H1 (cell line): ENCODE measurements at regions not wholly inside any gene's neighbourhood (a gene's known extent, or its start where the extent isn't known, plus 50 kb on each side); places are given as distances from the start of the nearest gene placed in this dataset.

Source experiments
- CTCF ChIA-PET: fragments of 300-600 bp; sonication (Branson Sonifier 250); formaldehyde crosslinking; loops from one replicate; lab custom pipeline; 2021; ENCODE audit not compliant: partially characterized antibody; lab: Charles Lee
- POLR2A ChIA-PET: fragments of 300-600 bp; sonication (Branson Sonifier 250); formaldehyde crosslinking; loops from one replicate; lab custom pipeline; 2021; ENCODE audit warnings: inconsistent platforms; ENCODE audit not compliant: partially characterized antibody; lab: Charles Lee
- DNase-seq, 2 experiments: peaks; one replicate each; pipeline versions ENCODE4 v3.0.0 to v3.0.0-alpha.2; 2010 to 2022; ENCODE audit warnings: low spot score in 2 of 2, low read depth in 1 of 2, mixed read lengths in 1 of 2
- FAIRE-seq: peaks from 2 replicates; lab custom pipeline; 2011; peaks lifted over from hg19 to GRCh38; lab: Jason Lieb, UNC
- H2AFZ ChIP-seq: 2 replicates; pipeline ENCODE4 v1.8.1; 2012; ENCODE audit warnings: low read length, inconsistent platforms
- H2AK5ac ChIP-seq: 2 replicates; pipeline ENCODE4 v1.6.1; 2013; ENCODE audit warnings: low read depth, low read length
- H2BK120ac ChIP-seq: replicated peaks from 2 replicates; pipeline ENCODE3; 2013; ENCODE audit warnings: low read depth, low read length, inconsistent platforms
- H2BK12ac ChIP-seq: 2 replicates; pipeline ENCODE4 v1.6.1; 2013; ENCODE audit warnings: low read depth, low read length
- H2BK15ac ChIP-seq: 2 replicates; pipeline ENCODE4 v1.6.1; 2013; ENCODE audit warnings: low read length
- H2BK20ac ChIP-seq: 2 replicates; pipeline ENCODE4 v1.6.1; 2013; ENCODE audit warnings: low read length
- H2BK5ac ChIP-seq: 2 replicates; pipeline ENCODE4 v1.6.1; 2013; ENCODE audit warnings: low read depth, low read length
- H3K14ac ChIP-seq: 2 replicates; pipeline ENCODE4 v1.6.1; 2013; ENCODE audit warnings: inconsistent platforms; ENCODE audit not compliant: insufficient read length
- H3K18ac ChIP-seq: 2 replicates; pipeline ENCODE4 v1.6.1; 2013; ENCODE audit warnings: low read length; ENCODE audit errors: extremely low read depth
- H3K23ac ChIP-seq: 2 replicates; pipeline ENCODE4 v1.6.1; 2013; ENCODE audit warnings: inconsistent platforms; ENCODE audit not compliant: insufficient read length
- H3K23me2 ChIP-seq: 2 replicates; pipeline ENCODE4 v1.6.1; 2013; ENCODE audit warnings: low read depth, low read length
- H3K27ac ChIP-seq: 2 replicates; pipeline ENCODE4 v1.6.1; 2011; ENCODE audit warnings: low read depth, low read length, inconsistent platforms
- H3K27me3 ChIP-seq, 4 experiments: replicated peaks in 1 of 4; 1 replicate in 1 of 4; 2 replicates in 3 of 4; pipeline versions ENCODE4 v1.6.1 to v1.8.1; 2011 to 2013; ENCODE audit warnings: low read length in 3 of 4, mild to moderate bottlenecking in 3 of 4, inconsistent platforms in 2 of 4, mixed read lengths in 2 of 4, moderate library complexity in 1 of 4; ENCODE audit not compliant: control insufficient read depth in 3 of 4, insufficient read depth in 3 of 4; ENCODE audit errors: extremely low read depth in 1 of 4
- H3K36me3 ChIP-seq, 4 experiments: 2 replicates each; pipeline versions ENCODE4 v1.6.1 to v1.8.1; 2011 to 2013; ENCODE audit warnings: mild to moderate bottlenecking in 4 of 4, low read length in 3 of 4, moderate library complexity in 2 of 4, control low read depth in 1 of 4, inconsistent platforms in 1 of 4; ENCODE audit not compliant: insufficient read depth in 4 of 4, control insufficient read depth in 2 of 4
- H3K4ac ChIP-seq: replicated peaks from 2 replicates; pipeline ENCODE3; 2013; ENCODE audit warnings: low read length, low read depth, mixed read lengths, inconsistent platforms; ENCODE audit not compliant: insufficient read length
- H3K4me1 ChIP-seq, 4 experiments: replicated peaks in 1 of 4; 1 replicate in 1 of 4; 2 replicates in 3 of 4; pipeline versions ENCODE4 v1.6.1 to v1.8.1; 2011 to 2013; ENCODE audit warnings: low read length in 3 of 4, inconsistent platforms in 2 of 4, mixed read lengths in 1 of 4; ENCODE audit not compliant: insufficient read depth in 4 of 4, control insufficient read depth in 3 of 4
- H3K4me2 ChIP-seq, 2 experiments: 2 replicates each; pipeline versions ENCODE4 v1.6.1 to v1.8.1; 2011 to 2013; ENCODE audit warnings: low read depth in 2 of 2, low read length in 2 of 2, control low read depth in 1 of 2, inconsistent platforms in 1 of 2, mild to moderate bottlenecking in 1 of 2; ENCODE audit not compliant: insufficient read depth in 1 of 2
- H3K4me3 ChIP-seq, 4 experiments: fragments of 200-600, 300-600 bp in 1 of 4; sonication (generic), shearing (Covaris generic), sonication (Bioruptor Twin) in 1 of 4; 2 replicates each; pipeline versions ENCODE4 v1.5.1 to v1.8.1; 2011 to 2016; ENCODE audit warnings: low read length in 4 of 4, low read depth in 3 of 4, control low read depth in 2 of 4, inconsistent platforms in 2 of 4, mild to moderate bottlenecking in 2 of 4, mixed read lengths in 1 of 4, moderate library complexity in 1 of 4; ENCODE audit not compliant: insufficient read depth in 2 of 4; ENCODE audit errors: extremely low read depth in 1 of 4
- H3K56ac ChIP-seq: replicated peaks from 2 replicates; pipeline ENCODE3; 2013; ENCODE audit warnings: low read depth, mild to moderate bottlenecking, mixed read lengths, low read length, inconsistent platforms; ENCODE audit not compliant: insufficient read length
- H3K79me1 ChIP-seq: 2 replicates; pipeline ENCODE4 v1.6.1; 2013; ENCODE audit warnings: low read depth, low read length, control low read depth
- H3K79me2 ChIP-seq, 2 experiments: 2 replicates each; pipeline versions ENCODE4 v1.6.1 to v1.8.1; 2012 to 2013; ENCODE audit warnings: low read length in 2 of 2, mild to moderate bottlenecking in 2 of 2, inconsistent platforms in 1 of 2; ENCODE audit not compliant: insufficient read depth in 2 of 2, control insufficient read depth in 1 of 2
- H3K9ac ChIP-seq, 4 experiments: replicated peaks in 1 of 4; 1 replicate in 1 of 4; 2 replicates in 3 of 4; pipeline versions ENCODE4 v1.6.1 to v1.8.1; 2011 to 2013; ENCODE audit warnings: low read depth in 3 of 4, low read length in 3 of 4, control low read depth in 2 of 4, mild to moderate bottlenecking in 2 of 4, moderate library complexity in 2 of 4, inconsistent platforms in 1 of 4; ENCODE audit errors: extremely low read depth in 1 of 4
- H3K9me3 ChIP-seq, 2 experiments: 2 replicates each; pipeline versions ENCODE4 v1.6.1 to v1.8.1; 2012 to 2013; ENCODE audit warnings: mild to moderate bottlenecking in 2 of 2, moderate library complexity in 2 of 2, control low read depth in 1 of 2, inconsistent platforms in 1 of 2, low read depth in 1 of 2, low read length in 1 of 2, mixed read lengths in 1 of 2; ENCODE audit not compliant: insufficient read depth in 2 of 2
- H4K20me1 ChIP-seq, 2 experiments: replicated peaks in 1 of 2; 2 replicates each; pipeline versions ENCODE3 to v1.8.1; 2011 to 2013; ENCODE audit warnings: inconsistent platforms in 2 of 2, low read length in 2 of 2, mild to moderate bottlenecking in 1 of 2; ENCODE audit not compliant: insufficient read depth in 2 of 2, control insufficient read depth in 1 of 2
- H4K5ac ChIP-seq: 2 replicates; pipeline ENCODE4 v1.6.1; 2013; ENCODE audit warnings: low read length, low read depth, mixed read lengths, inconsistent platforms; ENCODE audit not compliant: insufficient read length
- H4K8ac ChIP-seq: 2 replicates; pipeline ENCODE4 v1.8.0; 2013; ENCODE audit warnings: mild to moderate bottlenecking, moderate library complexity, low read length, inconsistent platforms; ENCODE audit not compliant: insufficient read depth; ENCODE audit errors: extremely low read depth
- H4K91ac ChIP-seq: replicated peaks from 2 replicates; pipeline ENCODE3; 2013; ENCODE audit warnings: low read length, mixed read lengths, inconsistent platforms; ENCODE audit not compliant: insufficient read length
- ATF3 ChIP-seq: IDR thresholded peaks from 2 replicates; pipeline ENCODE4 v1.6.1; 2011; ENCODE audit warnings: low read depth, mild to moderate bottlenecking, low read length; ENCODE audit not compliant: insufficient read depth
- BACH1 ChIP-seq: IDR thresholded peaks from 2 replicates; pipeline ENCODE4 v1.6.1; 2012; ENCODE audit warnings: low read length, improper control_type of control experiment
- BCL11A ChIP-seq, 2 experiments: IDR thresholded peaks; one replicate each; pipeline ENCODE4 v1.6.1; 2011; ENCODE audit warnings: low read depth in 2 of 2, low read length in 2 of 2, mild to moderate bottlenecking in 2 of 2
- CHD1 ChIP-seq: IDR thresholded peaks from 2 replicates; pipeline ENCODE4 v1.6.1; 2012; ENCODE audit warnings: low read depth, low read length, improper control_type of control experiment
- CTBP2 ChIP-seq: IDR thresholded peaks from 2 replicates; pipeline ENCODE4 v1.7.0; 2011; ENCODE audit warnings: borderline replicate concordance, mild to moderate bottlenecking, moderate library complexity, mixed read lengths, low read length; ENCODE audit not compliant: insufficient read depth, insufficient read length
- KDM1A ChIP-seq: fragments of 200-600, 300-600 bp; sonication (generic); IDR thresholded peaks from 2 replicates; pipeline ENCODE4 v1.7.1; 2016; ENCODE audit warnings: mild to moderate bottlenecking, low read length, borderline replicate concordance
- POLR2AphosphoS5 ChIP-seq: IDR thresholded peaks from 2 replicates; pipeline ENCODE4 v1.6.1; 2011; ENCODE audit warnings: low read depth, low read length
- RFX5 ChIP-seq: IDR thresholded peaks from 2 replicates; pipeline ENCODE4 v1.6.1; 2011; ENCODE audit warnings: low read depth, low read length, improper control_type of control experiment, borderline replicate concordance
- SP1 ChIP-seq: IDR thresholded peaks from 2 replicates; pipeline ENCODE4 v1.6.1; 2011; ENCODE audit warnings: low read depth, low read length
- SP4 ChIP-seq: IDR thresholded peaks from 2 replicates; pipeline ENCODE4 v1.6.1; 2012; ENCODE audit warnings: low read length, inconsistent platforms
- TCF12 ChIP-seq: IDR thresholded peaks from 2 replicates; pipeline ENCODE4 v1.6.1; 2011; ENCODE audit warnings: low read depth, mild to moderate bottlenecking, low read length
- USF2 ChIP-seq: IDR thresholded peaks from 2 replicates; pipeline ENCODE4 v1.6.1; 2011; ENCODE audit warnings: low read length, improper control_type of control experiment
- WGBS, 2 experiments: shearing (Covaris generic) in 1 of 2; methylation state at CpG; one replicate each; pipeline versions ENCODE4 v1.1.6 to v1.1.7; 2013 to 2015; ENCODE audit warnings: low lambda C conversion rate in 2 of 2, mixed read lengths in 2 of 2, inconsistent platforms in 1 of 2, low coverage in 1 of 2, missing lambda C conversion rate in 1 of 2; ENCODE audit not compliant: insufficient replicate concordance in 2 of 2, insufficient coverage in 1 of 2, insufficient read length in 1 of 2; ENCODE audit errors: extremely low coverage in 1 of 2, missing lambda C conversion rate in 1 of 2; 5-methylcytosine and 5-hydroxymethylcytosine counted together

GRCh38 chr1:181969902-181970301 lies 91.6 kb downstream of the ZNF648 start:
- FAIRE-seq = peak; percentile 71
- 0% methylated on average over 2 of the region's 2 CpGs; no CpG with 5 or more reads in 1 of the 2 experiments for WGBS, 2 experiments
- H3K9me3 ChIP-seq = peaks cover 0 to 1% of the 10 kb centered on the region in 2 experiments; a peak in 1 of 4 replicates
- H3K9ac ChIP-seq = no peak overlapping the region
- H3K4me2 ChIP-seq = peak overlapping the region; percentile 29 to 41; a peak in 1 of 4 replicates
- no peaks in the 10 kb centered on the region for H3K23me2 ChIP-seq
- H3K27me3 ChIP-seq = no peaks in the 10 kb centered on the region
- POLR2A ChIA-PET = interaction anchor here (0.7 to 1.3 kb wide), 5 partner anchors 8 to 422 kb away, joined by 3 to 4 read pairs (median 3); partner anchors contain the start of gene GLUL
- no peak overlapping the region; the same call in 1 of the 2 replicates for H2BK5ac ChIP-seq
- no peak overlapping the region for H2AK5ac ChIP-seq
- no peak overlapping the region for H3K56ac ChIP-seq
- no peak overlapping the region for H4K5ac ChIP-seq
- no peaks in the 10 kb centered on the region for H4K20me1 ChIP-seq
- H4K91ac ChIP-seq = no peak overlapping the region
- peaks cover 0 to 17% (median 5%) of the 10 kb centered on the region in 4 experiments; a peak in 4 of 7 replicates for H3K4me1 ChIP-seq
- no peaks in the 10 kb centered on the region for H3K79me1 ChIP-seq
- H2AFZ ChIP-seq = no peak overlapping the region
- no peak overlapping the region for H3K4ac ChIP-seq
- DNase-seq = peak; percentile 85 to 87
- no peak overlapping the region for H2BK120ac ChIP-seq
- no peaks in the 10 kb centered on the region for H3K36me3 ChIP-seq
- H2BK15ac ChIP-seq = no peak overlapping the region
- H2BK20ac ChIP-seq = 0 out of 2 replicates have a peak overlapping the region, but pooled peaks have one; percentile 2
- no peak overlapping the region for H3K14ac ChIP-seq
- no peaks in the 10 kb centered on the region for H3K79me2 ChIP-seq
- H3K18ac ChIP-seq = no peak overlapping the region
- no peak overlapping the region for H4K8ac ChIP-seq
- H3K27ac ChIP-seq = peak overlapping the region; percentile 85; the same call in 1 of the 2 replicates
- H3K4me3 ChIP-seq = peak overlapping the region in 1 of 4 experiments; percentile 39; a peak in 1 of 8 replicates
- CTCF ChIA-PET = interaction anchor here (0.6 to 4.1 kb wide), 13 partner anchors 19 to 576 kb away, joined by 3 to 18 read pairs (median 4); no protein-coding TSS in a partner anchor
- H2BK12ac ChIP-seq = no peak overlapping the region
- H3K23ac ChIP-seq = no peak overlapping the region
- TF ChIP-seq TCF12 (peak; percentile 99), RFX5 (no peak), POLR2AphosphoS5 (no peak), CTBP2 (no peak), USF2 (no peak), ATF3 (no peak), SP1 (peak; percentile 88), CHD1 (no peak), BCL11A (IDR thresholded peaks at IDR 0.05; ENCODE audit: low read depth in 2 of 2, low read length in 2 of 2) (peak; percentile 55 to 71), SP4 (no peak), BACH1 (no peak), KDM1A (no peak)
